ENCODE measurements at regions not wholly inside any gene's neighbourhood (a gene's known extent, or its start where the extent isn't known, plus 50 kb on each side); places are given as distances from the start of the nearest gene placed in this dataset.
"Not testable (repeated sequence)": the region's sequence is repeated elsewhere in the genome, so short reads cannot be mapped to it uniquely, and the experiment has no call there.

- DNase-seq = no peak
Observed at GRCh38 chr2:175755656-175756386, 246.2 kb downstream of the LNPK start.

GRCh38 chr2:175755169-175755568 is 246.9 kb downstream of the LNPK start:
- no peak for DNase-seq

GRCh38 chr2:175750195-175750594 is 251.9 kb downstream of the LNPK start:
- DNase-seq = no peak

- DNase-seq = no peak
Observed at GRCh38 chr2:175745911-175746310, 256.2 kb downstream of the LNPK start.

- no peak for DNase-seq
Observed at GRCh38 chr2:175744000-175744399, 258.1 kb downstream of the LNPK start.

- DNase-seq = peak; percentile 77
Observed at GRCh38 chr2:175743011-175743410, 259.1 kb downstream of the LNPK start.

- no peak for DNase-seq
Observed at GRCh38 chr2:175742367-175742766, 259.7 kb downstream of the LNPK start.

- DNase-seq = no peak
Observed at GRCh38 chr2:175741164-175741563, 260.9 kb downstream of the LNPK start.

GRCh38 chr2:175737722-175738361 is 264.2 kb downstream of the LNPK start:
- DNase-seq = no peak

- DNase-seq = no peak
Observed at GRCh38 chr2:175734686-175735085, 267.4 kb downstream of the LNPK start.

GRCh38 chr2:175732531-175732930 is 269.5 kb downstream of the LNPK start:
- DNase-seq = no peak

GRCh38 chr2:175730050-175730449 is 272.0 kb downstream of the LNPK start:
- no peak for DNase-seq

- no peak for DNase-seq
Observed at GRCh38 chr2:175729049-175729706, 272.9 kb downstream of the LNPK start.

GRCh38 chr2:175728032-175728431 is 274.0 kb downstream of the LNPK start:
- DNase-seq = no peak

- DNase-seq = no peak
Observed at GRCh38 chr2:175726223-175726622, 275.8 kb downstream of the LNPK start.

- DNase-seq = no peak
Observed at GRCh38 chr2:175709248-175709647, 292.8 kb downstream of the LNPK start.

- no peak for DNase-seq
Observed at GRCh38 chr2:175707322-175707721, 294.7 kb downstream of the LNPK start.

GRCh38 chr2:175704568-175704967 is 297.5 kb downstream of the LNPK start:
- DNase-seq = not testable (repeated sequence)

GRCh38 chr2:175698061-175698460 is 304.0 kb downstream of the LNPK start:
- DNase-seq = no peak

GRCh38 chr2:175690113-175690837 is 311.8 kb downstream of the LNPK start:
- DNase-seq = peak; percentile 38

GRCh38 chr2:175688243-175688642 is 313.8 kb downstream of the LNPK start:
- DNase-seq = no peak

GRCh38 chr2:175687465-175687864 is 314.6 kb downstream of the LNPK start:
- DNase-seq = no peak

- no peak for DNase-seq
Observed at GRCh38 chr2:175686002-175686401, 316.1 kb downstream of the LNPK start.

Data from skin of body (tissue), 1 donor.